ENCODE measurements at regions not wholly inside any gene's neighbourhood (a gene's known extent, or its start where the extent isn't known, plus 50 kb on each side); places are given as distances from the start of the nearest gene placed in this dataset.

DNA sequence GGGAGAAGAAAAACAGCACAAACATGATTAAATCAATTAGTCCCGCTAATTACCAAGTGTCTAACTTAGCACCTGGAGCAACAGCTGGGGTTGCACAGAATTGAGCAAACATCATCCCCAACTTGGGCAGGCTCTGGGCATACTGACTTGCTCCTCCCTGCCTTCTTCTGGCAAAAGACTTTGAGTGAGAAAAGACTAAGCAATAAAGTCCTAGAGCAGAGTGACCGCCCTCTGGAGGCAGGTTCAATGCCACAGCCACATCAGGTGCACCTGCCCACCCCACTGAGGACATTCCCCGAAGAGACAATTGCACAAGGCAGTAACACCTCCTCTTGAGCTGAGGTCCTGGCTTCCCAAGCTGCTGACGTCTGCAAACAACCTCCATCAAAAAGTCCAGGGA is 358.3 kb downstream of the SOX9 start:
- DNase-seq, result no peak

DNA sequence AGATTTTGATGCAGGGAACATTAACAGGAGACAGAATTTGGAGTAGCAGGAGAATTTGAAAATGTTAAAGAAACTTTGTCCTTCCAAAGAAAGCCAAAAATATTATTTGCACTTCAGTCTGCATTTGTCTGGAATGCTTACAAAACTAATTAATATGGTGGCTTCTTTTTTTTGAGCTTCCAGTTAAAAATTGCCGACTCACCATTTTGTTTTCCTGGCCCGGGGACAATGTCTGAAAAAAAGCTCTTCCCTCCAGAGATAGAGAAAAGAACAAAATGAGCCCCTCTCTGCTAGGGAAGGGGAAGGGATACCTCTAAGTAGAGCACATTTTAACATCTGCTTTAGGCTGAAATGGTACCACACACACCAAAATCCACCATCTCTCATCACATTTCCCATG is 360.8 kb downstream of the SOX9 start:
- no peak for DNase-seq

DNA sequence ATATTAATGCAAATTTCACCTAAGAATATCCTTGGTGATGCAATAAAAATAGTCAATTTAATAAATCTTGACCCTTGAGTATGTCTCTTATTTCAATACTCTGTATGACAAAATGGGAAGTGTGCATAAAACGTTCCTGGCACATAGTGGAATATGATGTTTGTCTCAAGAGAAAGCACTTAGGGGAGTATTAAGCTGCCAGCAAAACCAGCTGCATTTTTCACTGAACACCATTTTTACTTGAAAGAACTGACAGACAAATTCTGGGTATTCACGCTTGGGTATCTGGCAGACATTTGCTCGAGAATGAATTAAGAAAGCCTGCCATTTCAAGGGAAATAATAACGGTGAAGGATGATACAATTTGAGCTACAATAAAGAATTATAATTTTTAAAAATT is 364.8 kb downstream of the SOX9 start:
- no peak for DNase-seq

DNA sequence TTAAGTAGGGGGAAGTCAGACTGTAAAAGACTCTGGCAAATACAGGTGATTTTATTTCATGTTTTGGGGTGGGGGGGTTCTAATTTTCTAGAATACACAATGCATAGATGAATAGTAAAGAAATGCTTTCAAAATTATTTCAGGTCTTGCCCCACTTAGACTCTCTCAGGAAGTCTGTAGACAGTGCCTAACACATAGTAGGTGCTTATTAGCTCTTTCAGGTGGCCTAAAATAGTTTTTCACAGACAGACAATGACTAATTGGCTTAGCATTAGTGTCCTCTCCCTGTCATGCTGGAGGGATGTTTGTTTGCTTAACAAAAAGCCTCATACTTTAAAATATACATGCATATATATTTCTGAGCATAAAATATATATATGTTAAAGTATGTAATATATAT is 366.0 kb downstream of the SOX9 start:
- DNase-seq, result no peak

DNA sequence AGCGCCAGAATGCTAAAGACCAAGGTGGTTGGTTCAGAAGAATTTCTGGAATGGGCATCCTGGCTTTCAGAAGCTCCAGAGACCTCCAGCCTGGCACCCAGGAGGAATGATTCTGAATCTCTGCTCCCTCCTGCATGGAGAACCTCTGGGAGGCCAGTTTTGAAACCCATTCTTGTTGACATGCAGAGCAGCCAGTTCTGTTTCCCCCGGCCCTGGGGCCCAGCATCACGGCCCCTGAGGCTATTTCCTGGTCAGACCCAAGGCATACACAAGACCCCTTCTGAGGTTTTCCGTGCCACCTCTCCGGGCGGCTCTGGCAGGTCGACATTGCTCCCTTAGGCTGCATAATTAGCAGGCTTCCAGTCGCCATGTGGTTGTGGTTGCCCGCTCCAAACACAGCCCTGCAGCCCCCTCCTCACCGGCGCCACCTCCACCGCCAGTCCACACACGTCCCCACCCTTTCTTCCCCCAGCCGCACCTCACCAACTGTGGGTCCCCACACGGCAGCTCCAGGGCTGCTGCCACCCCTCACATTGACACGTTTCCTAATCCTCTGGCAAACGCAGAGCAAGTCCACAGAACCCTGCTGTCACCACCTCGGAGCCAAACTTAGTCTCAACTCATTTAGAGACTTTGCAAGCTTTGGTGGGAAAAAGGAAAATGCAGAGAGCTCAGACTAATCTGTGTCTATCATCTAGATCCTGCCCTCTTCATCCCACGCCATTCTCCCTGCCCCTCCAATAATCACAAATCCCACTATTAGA is 367.1 kb downstream of the SOX9 start:
- no peak for DNase-seq

DNA sequence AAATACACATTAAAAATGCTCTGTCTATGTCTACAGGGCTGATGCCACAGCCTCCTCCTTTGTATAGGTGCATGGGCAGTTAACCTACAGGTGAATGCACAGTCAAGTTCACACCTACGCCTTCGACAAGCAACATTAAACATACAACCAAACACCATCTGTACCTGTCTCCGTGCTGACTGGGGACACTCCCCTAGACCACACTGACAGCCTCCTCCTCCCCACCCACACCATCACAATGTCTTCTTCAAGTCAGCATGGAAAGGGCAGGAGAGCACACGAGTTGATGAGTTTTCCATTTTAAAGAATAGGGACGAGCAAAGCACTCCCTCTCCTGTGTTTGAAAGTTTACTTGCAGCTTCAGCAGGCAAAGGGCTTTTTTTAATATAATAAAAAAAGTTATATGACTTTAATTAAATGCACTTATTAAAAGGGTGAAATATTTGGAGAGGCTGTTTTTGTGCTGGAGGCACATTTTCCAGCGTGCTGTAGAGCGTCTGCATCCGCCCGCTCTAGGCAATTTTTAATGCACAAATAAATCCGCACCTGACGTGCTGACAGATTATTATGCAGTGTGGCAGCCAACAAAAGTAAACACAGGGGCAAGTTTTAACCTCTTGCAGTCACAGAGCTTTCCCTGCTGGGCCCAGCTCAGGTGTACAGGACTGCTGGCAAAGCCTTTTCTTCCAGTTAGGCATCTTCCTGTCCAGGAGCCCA is 367.9 kb downstream of the SOX9 start:
- DNase-seq, result no peak

DNA sequence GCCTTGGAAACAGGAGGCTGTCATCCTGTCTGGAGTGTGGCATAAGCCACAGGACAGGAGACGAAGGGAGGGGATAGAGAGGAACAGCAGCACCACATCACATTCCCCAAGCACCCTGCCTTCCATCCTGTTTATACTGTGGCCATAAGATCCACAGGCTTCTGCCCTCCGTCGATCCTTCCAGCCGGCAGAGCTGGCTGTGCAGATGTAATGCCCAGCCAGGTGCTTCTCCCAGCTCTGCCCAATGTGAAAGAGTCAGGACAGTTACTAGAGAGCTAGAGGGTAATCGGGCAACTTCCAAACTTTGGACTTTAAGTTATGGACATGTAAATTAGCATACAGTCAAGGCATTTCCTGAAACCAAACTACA is 368.4 kb downstream of the SOX9 start:
- no peak for DNase-seq

DNA sequence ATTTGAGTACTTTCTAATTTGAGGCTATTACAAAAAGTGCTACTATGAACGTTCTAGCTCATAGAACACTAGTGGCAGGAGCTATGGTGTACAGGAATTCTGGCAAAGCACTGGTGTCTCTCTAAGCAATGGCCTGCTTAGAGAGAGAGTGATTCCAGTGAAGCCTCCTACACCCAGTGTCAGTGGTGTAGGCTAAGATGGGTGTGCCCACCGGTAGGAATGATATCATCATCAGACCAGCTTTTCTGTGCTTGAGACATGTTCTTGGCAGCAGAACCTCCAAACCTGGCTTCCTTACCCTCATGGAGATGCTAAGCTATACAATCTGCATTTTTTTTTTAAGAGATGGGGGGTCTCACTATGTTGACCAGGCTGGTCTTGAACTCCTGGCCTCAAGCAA is 370.3 kb downstream of the SOX9 start:
- no peak for DNase-seq

DNA sequence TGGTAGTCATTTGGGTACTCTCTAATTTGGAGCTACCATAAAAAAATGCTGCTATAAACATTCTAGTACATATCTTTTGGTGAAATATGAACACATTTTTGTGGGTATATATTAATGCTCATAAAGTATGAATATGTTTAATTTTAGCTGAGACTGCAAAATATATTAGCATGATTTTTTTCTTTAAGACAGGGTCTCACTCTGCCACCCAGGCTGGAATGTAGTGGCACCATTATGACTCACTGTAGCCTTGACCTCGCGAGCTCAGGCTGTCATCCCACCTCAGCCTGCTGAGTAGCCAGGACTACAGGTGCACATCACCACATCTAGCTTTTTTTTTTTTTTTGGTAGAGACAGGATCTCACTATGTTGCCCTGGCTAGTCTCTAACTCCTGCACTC is 371.7 kb downstream of the SOX9 start:
- DNase-seq, result no peak

DNA sequence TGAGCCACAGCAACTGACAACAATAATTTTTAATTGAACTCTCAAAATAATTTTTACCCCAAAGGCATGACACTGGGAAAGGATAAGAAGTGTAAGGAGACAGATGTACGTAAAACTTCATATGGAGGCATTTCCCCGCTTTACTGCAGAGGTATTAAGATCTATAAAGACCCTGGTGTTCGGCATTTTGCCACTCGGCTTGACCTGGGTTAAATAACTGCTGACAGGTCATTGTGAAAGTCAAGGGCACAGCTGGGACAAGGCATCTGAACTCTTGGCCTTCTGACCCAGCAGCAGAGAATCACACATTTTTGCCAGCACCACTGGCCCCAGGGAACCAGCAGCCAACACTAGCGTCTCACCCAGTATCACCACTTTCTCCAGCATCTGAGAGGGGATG is 372.1 kb downstream of the SOX9 start:
- no peak for DNase-seq

DNA sequence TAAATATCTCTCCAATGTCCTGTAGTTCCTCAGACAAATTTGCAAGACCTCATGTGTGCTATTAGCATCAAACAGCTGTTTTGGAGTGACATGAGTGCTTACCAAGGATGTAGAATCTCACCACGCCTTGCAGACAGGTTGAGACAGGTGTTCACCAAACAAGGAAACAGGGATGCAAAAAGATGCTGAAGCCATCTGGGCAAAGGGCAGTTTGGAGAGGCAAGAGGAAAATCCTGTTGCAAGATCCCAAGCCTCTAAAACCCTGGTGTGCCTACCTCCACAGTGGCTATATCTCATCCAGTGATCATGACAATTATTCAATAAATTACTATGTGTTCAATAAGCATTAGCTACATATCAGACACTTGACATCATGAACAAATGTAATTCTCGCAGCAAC is 373.7 kb downstream of the SOX9 start:
- DNase-seq, result no peak

DNA sequence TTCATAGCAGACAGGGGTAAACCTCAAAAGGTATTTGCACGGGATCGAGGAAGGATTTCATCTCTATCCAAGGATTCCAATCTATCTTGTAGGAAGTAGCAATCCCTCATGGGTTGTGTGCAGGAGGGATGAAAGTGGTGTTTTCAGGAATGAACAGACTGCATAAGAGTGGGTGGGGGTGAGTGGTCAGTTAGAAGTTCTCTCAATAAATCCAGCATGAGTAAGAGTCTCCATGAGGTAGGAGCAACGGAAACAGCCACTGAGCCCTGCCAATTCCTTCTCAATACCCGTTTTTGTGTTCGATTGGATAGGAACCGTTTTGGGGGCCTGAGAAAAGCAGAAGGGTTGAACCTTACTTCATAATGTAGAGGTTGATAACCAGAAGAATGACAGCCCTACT is 375.6 kb downstream of the SOX9 start:
- DNase-seq, result no peak

DNA sequence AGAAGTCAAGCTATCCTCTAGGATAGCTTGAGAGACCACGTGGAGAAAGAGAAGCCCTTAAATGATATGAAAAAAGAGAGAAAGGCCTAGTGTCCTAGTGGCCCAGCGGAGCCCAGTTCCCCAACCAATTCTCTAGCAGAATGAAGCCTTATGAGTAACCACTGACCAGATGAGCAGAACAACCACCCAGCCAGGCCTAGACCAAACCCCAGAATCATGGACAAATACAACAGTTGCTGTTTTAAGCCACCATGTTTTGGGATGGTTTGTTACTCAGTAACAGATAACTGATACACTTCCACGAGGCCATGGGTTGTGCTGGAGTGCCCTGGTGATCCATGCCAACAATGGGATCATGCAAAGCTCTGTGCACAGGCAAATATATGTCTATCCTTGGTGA is 377.1 kb downstream of the SOX9 start:
- DNase-seq, result no peak

DNA sequence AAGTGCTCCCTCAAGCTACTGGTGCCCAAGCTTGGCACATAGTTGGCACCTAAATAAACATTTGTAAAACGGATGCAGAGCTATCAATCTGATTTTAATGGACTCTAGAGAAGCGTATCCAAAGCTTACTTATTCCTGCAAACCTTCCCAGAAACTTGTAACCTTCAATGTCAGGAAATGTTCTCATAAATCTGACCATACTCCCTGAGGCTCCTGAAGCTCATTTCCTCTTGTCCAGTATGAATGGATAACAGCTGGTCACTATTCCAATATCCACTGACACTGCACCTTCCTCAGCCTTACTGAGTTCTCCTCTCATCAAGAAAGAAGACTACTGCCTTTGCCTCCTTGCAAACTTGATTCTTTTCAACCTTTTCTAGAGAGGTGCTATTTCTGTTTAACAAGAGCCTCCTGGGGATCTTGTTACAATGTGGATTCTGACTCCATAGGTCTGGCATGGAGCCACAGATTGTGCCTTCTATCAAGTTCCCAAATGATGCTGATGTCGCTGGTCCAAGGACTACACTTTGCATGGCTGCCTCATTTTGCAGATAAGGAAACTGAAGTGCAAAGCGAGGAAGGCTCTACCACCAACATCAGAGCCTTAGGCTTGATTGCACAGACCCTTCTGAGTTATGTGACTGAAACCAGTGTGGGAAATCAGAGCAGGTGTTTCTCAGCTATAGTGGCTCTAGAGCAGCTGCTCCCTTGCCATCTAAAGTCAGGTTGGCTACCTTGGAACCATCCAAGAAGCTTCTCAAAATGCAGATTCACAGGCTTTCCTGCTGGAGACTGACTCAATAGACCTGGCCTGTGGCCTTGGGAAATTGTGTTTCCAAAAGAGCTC is 377.8 kb downstream of the SOX9 start:
- DNase-seq, result no peak

DNA sequence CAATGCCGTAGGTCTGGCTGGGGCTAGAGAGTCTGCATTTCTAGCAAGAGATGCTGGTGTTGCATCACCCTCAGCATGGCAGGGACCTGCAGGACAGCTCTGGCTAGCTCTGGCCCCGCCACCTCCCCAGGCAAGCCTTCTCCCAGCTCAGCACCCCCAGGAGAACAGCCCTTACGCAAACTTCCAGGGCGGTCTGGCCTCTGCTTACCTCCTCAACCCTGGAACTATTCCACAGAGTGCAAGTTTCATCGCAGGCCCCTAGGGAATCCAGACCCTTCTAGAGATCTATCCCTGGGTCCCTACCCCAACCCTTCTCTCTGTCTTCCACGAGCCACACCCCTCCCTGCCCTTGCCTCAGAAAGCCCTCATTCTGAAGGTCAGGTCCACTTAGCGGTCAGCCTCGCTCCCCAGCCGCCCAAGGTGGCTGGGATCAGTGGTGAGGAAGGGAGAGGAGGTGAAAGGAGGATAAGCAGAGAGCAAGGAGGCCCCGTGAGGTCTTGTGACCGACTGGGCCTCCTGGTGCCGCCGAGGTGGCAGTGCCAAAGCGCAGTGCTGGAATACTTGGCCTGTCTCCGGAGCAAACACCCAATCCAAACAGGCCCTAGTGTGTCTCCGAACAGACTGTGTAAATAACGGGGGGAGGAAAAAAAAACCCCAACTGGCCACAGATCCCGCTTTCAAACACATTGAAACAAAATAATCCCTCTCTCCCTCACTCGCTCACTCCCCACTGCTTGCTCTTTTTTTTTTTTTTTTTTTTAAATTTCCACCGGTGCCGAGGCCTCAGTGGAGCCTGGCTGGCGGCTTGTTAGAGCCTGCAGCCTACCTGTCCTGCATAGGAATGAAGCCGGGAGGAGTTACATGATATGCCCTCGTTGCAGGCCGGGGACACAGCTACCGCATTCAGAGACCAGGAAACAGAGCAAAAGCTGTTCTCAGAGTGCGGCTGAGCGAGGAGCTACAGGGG is 380.9 kb downstream of the SOX9 start:
- no peak for DNase-seq

DNA sequence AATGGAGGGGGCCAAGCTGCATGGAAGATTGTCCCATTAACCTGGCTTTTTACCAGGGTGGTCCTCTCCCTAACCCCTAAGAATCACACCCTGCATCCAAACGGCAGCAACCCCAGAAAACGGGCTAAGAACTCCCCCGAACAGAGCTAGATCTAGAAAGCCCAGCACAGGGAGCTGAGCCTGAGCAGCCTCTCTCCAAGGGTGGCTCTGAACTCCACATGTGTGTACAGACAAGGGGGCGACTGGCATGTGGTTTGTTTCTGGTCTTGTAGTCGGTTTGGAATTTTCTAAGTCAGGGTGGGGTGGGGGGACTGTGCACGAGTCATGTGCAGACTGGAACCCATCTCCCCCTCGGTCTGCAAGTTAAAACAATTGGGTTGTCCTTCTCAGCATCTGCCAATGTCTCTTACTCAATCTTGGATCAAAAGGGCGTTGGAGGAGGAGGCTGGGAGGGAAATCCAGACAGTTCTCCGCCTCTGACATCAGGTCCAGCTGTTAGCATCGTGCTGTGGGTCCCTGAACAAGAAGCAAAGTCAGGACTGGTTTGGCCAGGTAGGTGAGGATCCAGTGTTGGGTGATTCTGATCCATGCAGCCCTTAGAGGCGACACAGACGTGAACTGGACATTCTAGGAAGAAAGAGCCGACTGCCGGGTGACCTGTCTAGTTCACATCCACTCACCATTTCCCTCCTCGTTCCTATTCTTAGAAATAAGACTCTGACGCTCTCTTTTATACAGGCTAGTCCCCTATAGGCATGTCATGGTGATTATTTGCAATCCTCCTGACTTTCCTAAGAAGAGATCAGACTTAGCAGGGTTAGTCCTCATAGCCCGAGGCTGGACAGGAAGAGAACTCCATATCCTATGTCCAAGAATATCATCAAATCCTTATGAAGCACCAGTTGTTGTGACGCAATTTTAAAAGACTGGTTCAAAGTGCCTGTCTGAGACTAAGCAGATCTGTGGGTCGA is 381.8 kb downstream of the SOX9 start:
- no peak for DNase-seq

DNA sequence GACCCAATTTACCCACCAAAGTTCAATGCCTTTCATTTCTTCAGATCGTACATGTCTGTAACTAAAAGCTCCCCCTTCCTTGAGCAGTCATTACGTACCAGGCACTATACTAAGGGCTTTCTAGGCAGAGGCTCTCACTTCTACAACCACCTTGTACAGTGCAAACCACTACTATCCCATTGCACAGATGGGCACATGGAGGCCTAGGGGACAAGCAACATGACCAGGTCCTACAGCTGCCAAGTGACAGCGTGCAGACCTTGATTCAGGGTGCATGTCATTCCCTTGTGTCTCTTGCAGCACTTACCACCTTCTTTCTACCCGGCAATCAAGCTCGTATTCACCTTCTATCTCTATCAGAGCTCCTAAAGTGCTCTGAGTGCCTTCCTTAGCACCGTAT is 382.7 kb downstream of the SOX9 start:
- no peak for DNase-seq

DNA sequence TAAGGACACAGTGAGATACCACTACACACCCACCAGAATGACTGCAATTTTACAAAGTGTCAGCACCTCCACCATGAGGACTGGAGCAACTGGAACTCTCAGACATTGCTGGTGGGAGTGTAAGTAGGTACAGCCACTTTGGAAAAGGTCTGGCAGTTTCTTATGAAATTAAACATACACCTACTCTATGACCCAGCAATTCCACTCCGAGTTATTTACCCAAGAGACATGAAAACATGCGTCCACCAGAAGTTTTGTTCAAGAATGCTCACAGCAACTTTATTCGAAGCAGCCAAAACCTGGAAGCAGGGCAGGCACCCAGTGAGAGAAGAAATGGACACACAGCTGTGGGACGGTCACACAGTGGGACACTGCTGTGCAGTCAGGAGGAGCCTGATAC is 384.0 kb downstream of the SOX9 start:
- no peak for DNase-seq

DNA sequence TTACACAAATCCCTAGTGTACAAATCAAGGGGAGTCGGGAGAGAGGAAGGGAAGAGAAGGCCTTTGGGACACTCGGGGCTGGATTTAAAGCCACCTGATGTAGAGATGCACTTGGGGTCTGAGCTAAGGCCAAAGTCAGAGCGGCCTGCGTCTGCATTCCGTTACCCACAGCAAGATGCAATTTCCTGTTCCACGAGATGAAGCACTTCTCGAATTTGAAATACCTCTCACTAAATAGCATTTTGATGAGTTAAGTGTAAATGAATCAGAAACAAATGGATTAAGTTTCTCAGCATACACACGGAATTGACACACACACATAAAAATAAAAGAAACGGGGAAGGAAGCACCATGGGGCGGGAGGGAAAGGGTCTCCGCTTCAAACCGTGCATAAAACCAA is 386.0 kb downstream of the SOX9 start:
- DNase-seq, result no peak

DNA sequence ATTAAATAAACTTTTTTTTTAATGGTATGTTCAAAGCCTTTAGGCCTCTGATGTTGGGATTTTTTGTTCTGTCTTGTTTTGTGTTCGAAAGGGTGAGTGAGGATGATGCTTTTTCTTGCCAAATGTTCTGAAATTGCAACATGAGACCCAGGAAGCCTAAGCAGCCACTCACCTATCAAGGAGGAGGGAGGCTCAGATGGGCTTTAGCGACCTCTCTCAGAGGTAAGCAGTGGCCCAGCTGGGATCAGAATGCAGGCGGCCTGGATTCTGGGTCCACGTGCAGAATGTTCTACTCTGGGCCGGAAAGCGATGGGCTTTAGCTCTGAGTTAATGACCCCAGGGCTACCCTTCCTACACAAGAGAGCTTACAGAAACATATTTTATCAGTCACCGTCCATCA is 386.6 kb downstream of the SOX9 start:
- no peak for DNase-seq

DNA sequence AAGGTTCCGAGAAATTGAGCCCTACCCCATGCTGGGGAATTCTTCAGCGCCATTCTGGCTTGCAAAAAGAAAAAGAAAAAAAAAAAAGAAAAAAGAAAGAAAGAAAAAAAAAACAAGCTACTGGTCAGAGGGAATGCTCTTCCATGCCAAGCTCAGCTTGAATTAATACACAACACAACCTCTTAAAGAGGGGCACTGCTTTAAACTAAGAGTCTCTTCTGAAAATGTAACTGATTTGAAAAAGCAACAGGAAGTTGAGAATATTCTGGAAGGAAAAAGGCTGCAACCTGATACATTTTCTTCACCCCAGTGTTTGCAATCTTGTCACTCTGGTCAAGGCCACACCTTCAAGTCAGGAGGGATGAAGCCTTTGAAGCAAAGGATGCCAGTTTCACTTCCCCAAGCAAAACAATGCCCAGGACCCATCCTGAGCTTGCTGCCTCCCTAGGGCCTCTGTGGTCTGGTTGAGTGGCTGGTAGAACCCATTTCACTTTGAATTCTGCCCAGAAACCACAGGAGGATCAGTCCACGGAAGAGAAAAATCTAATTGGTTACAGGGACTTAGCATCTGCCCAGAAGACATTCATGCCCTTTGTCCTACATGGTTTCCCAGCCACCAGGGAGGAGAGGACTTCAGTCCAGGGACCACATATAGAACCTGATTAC is 389.7 kb downstream of the SOX9 start:
- no peak for DNase-seq
